ENCODE measurements at regions not wholly inside any gene's neighbourhood (a gene's known extent, or its start where the extent isn't known, plus 50 kb on each side); places are given as distances from the start of the nearest gene placed in this dataset.

- DNase-seq (ENCODE audit: low read depth in 2 of 2): no peak
Measured at GRCh38 chr1:88204111-88204510, 480.0 kb upstream of the PKN2 start.

- no peak for DNase-seq (ENCODE audit: low read depth in 2 of 2)
Measured at GRCh38 chr1:88204612-88205167, 479.4 kb upstream of the PKN2 start.

- no peak for DNase-seq (ENCODE audit: low read depth in 2 of 2)
Measured at GRCh38 chr1:88208389-88208788, 475.7 kb upstream of the PKN2 start.

GRCh38 chr1:88210103-88210787, 473.8 kb upstream of the PKN2 start:
- no peak for DNase-seq (ENCODE audit: low read depth in 2 of 2)

GRCh38 chr1:88216441-88216840, 467.6 kb upstream of the PKN2 start:
- DNase-seq (ENCODE audit: low read depth in 2 of 2): no peak

- DNase-seq (ENCODE audit: low read depth in 2 of 2): no peak
Measured at GRCh38 chr1:88217386-88217785, 466.7 kb upstream of the PKN2 start.

GRCh38 chr1:88219521-88219920, 464.6 kb upstream of the PKN2 start:
- DNase-seq (ENCODE audit: low read depth in 2 of 2): no peak

- no peak for DNase-seq (ENCODE audit: low read depth in 2 of 2)
Measured at GRCh38 chr1:88221411-88221810, 462.7 kb upstream of the PKN2 start.

GRCh38 chr1:88224906-88225305, 459.2 kb upstream of the PKN2 start:
- DNase-seq (ENCODE audit: low read depth in 2 of 2): no peak

GRCh38 chr1:88228114-88228513, 456.0 kb upstream of the PKN2 start:
- DNase-seq (ENCODE audit: low read depth in 2 of 2): no peak

- DNase-seq (ENCODE audit: low read depth in 2 of 2): no peak
Measured at GRCh38 chr1:88230126-88230525, 453.9 kb upstream of the PKN2 start.

GRCh38 chr1:88237058-88237457, 447.0 kb upstream of the PKN2 start:
- DNase-seq (ENCODE audit: low read depth in 2 of 2): no peak

- DNase-seq (ENCODE audit: low read depth in 2 of 2): no peak
Measured at GRCh38 chr1:88239205-88239604, 444.9 kb upstream of the PKN2 start.

- no peak for DNase-seq (ENCODE audit: low read depth in 2 of 2)
Measured at GRCh38 chr1:88247666-88248065, 436.4 kb upstream of the PKN2 start.

- no peak for DNase-seq (ENCODE audit: low read depth in 2 of 2)
Measured at GRCh38 chr1:88250915-88251314, 433.2 kb upstream of the PKN2 start.

- no peak for DNase-seq (ENCODE audit: low read depth in 2 of 2)
Measured at GRCh38 chr1:88252745-88253144, 431.3 kb upstream of the PKN2 start.

GRCh38 chr1:88265606-88266005, 418.5 kb upstream of the PKN2 start:
- no peak for DNase-seq (ENCODE audit: low read depth in 2 of 2)

GRCh38 chr1:88266051-88266450, 418.0 kb upstream of the PKN2 start:
- DNase-seq (ENCODE audit: low read depth in 2 of 2): no peak

- no peak for DNase-seq (ENCODE audit: low read depth in 2 of 2)
Measured at GRCh38 chr1:88272216-88272615, 411.9 kb upstream of the PKN2 start.

- DNase-seq (ENCODE audit: low read depth in 2 of 2): no peak
Measured at GRCh38 chr1:88274431-88274830, 409.6 kb upstream of the PKN2 start.

- no peak for DNase-seq (ENCODE audit: low read depth in 2 of 2)
Measured at GRCh38 chr1:88275259-88275862, 408.7 kb upstream of the PKN2 start.

- no peak for DNase-seq (ENCODE audit: low read depth in 2 of 2)
Measured at GRCh38 chr1:88276163-88276562, 407.9 kb upstream of the PKN2 start.

- no peak for DNase-seq (ENCODE audit: low read depth in 2 of 2)
Measured at GRCh38 chr1:88284066-88284465, 400.0 kb upstream of the PKN2 start.

All from stimulated activated CD8-positive, alpha-beta memory T cell treated with anti-CD3 and anti-CD28 coated beads, Interleukin-7, amount 100 ng/mL, for 1 hour (primary cell).